ENCODE measurements at regions not wholly inside any gene's neighbourhood (a gene's known extent, or its start where the extent isn't known, plus 50 kb on each side); places are given as distances from the start of the nearest gene placed in this dataset.

GRCh38 chr14:54058505-54058904, 101.9 kb upstream of the BMP4 start:
- DNase-seq (no peak), ATAC-seq (ENCODE audit: low read depth in 2 of 2) (no peak)
- H3K27ac Mint-ChIP-seq = no peak overlapping the region
- H3K9me3 Mint-ChIP-seq = peaks cover 0 to 8% (median 0%) of the 10 kb centered on the region in 7 donors
- H3K27me3 Mint-ChIP-seq = no peaks in the 10 kb centered on the region
- no peaks in the 10 kb centered on the region for H3K9me3 ChIP-seq (ENCODE audit: control insufficient read depth in 2 of 2, low read length in 2 of 2)
- H3K27me3 ChIP-seq (ENCODE audit: control insufficient read depth, insufficient read depth, low read length) = no peaks in the 10 kb centered on the region
- H3K36me3 ChIP-seq (ENCODE audit: control insufficient read depth, insufficient read depth, low read length) = no peaks in the 10 kb centered on the region
- H3K36me3 Mint-ChIP-seq = no peaks in the 10 kb centered on the region
- H3K4me1 ChIP-seq (ENCODE audit: control insufficient read depth, insufficient read depth, low read length, poor library complexity, severe bottlenecking) = no peaks in the 10 kb centered on the region
- no peak overlapping the region for H3K4me3 ChIP-seq (ENCODE audit: low read depth, low read length)
- H3K27ac ChIP-seq (ENCODE audit: insufficient read depth, low read length, poor library complexity, severe bottlenecking) = no peak overlapping the region
- no peak overlapping the region for H3K4me3 Mint-ChIP-seq
- no peaks in the 10 kb centered on the region for H3K4me1 Mint-ChIP-seq

DNA sequence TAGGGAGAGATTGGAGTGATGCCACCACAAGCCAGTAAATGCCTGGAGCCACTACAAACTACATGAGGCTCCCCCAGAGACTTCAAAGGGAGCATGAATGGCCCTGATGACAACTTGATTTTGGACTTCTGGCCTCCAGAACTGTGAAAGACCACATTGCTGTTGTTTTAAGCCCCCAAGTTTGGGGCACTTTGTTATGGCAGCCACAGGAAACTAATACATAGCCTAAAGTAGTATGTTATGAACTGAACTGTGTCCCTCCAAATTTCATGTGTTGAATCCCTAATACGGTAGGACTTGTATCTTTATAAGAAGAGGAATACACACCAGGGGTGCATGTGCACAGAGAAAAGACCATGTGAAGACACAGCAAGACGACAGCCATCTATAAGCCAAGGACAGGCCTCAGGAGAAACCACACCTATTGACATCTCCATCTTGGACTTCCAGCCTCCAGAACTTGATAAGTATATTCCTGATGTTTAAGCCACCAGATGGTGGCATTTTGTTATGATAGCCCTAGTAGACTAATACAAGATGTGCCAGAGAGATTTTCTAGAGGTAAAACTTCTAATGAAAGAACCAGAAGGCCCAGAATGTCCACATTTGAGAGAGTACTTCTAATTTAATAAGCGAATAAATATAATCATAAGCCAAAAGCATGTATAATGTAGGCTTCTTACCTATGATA, 127.1 kb upstream of the BMP4 start:
- no peaks in the 10 kb centered on the region for H3K27me3 ChIP-seq (ENCODE audit: control insufficient read depth, insufficient read depth, low read length)
- no peak overlapping the region for H3K4me3 ChIP-seq (ENCODE audit: low read depth, low read length)
- H3K9me3 ChIP-seq (ENCODE audit: control insufficient read depth in 2 of 2, low read length in 2 of 2) = no peaks in the 10 kb centered on the region
- DNase-seq (no peak), ATAC-seq (ENCODE audit: low read depth in 2 of 2) (no peak)
- H3K36me3 Mint-ChIP-seq = no peaks in the 10 kb centered on the region
- H3K27ac Mint-ChIP-seq = no peak overlapping the region
- H3K4me3 Mint-ChIP-seq = no peak overlapping the region
- no peak overlapping the region for H3K27ac ChIP-seq (ENCODE audit: insufficient read depth, low read length, poor library complexity, severe bottlenecking)
- H3K9me3 Mint-ChIP-seq = peaks cover 0 to 2% (median 0%) of the 10 kb centered on the region in 7 donors
- no peaks in the 10 kb centered on the region for H3K4me1 ChIP-seq (ENCODE audit: control insufficient read depth, insufficient read depth, low read length, poor library complexity, severe bottlenecking)
- H3K4me1 Mint-ChIP-seq = no peaks in the 10 kb centered on the region
- no peaks in the 10 kb centered on the region for H3K27me3 Mint-ChIP-seq
- no peaks in the 10 kb centered on the region for H3K36me3 ChIP-seq (ENCODE audit: control insufficient read depth, insufficient read depth, low read length)

DNA sequence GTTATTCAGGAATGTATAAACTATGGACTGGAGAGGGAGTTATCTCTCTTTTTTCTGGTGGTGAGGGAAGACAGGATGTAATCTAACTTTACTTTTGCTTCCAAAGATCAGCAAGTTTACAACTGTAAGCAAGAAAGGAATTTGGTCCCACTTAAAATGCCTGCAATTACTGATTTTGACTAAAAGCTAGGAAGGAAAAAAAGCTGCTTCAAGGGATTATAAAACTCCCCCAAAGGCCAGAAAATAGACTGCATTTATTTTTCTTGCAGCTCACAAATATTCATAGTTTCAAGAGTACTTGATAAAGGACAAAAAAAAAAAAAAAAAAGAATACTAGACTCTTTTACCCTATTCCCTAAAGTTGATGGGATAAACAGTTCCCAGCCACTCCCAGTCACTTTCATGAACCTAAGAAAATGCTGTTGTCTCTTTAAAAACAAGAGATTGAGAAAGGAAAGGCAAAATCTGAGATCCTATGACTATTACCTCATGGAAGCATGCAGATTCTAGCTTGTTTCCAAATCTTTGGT, 128.7 kb upstream of the BMP4 start:
- H3K4me3 Mint-ChIP-seq = no peak overlapping the region
- DNase-seq (no peak), ATAC-seq (ENCODE audit: low read depth in 2 of 2) (no peak)
- no peaks in the 10 kb centered on the region for H3K27me3 ChIP-seq (ENCODE audit: control insufficient read depth, insufficient read depth, low read length)
- no peaks in the 10 kb centered on the region for H3K27me3 Mint-ChIP-seq
- H3K27ac Mint-ChIP-seq = no peak overlapping the region
- no peaks in the 10 kb centered on the region for H3K4me1 ChIP-seq (ENCODE audit: control insufficient read depth, insufficient read depth, low read length, poor library complexity, severe bottlenecking)
- H3K4me1 Mint-ChIP-seq = no peaks in the 10 kb centered on the region
- no peak overlapping the region for H3K4me3 ChIP-seq (ENCODE audit: low read depth, low read length)
- H3K9me3 Mint-ChIP-seq = peaks cover 0 to 2% (median 1%) of the 10 kb centered on the region in 7 donors
- H3K36me3 Mint-ChIP-seq = no peaks in the 10 kb centered on the region
- no peaks in the 10 kb centered on the region for H3K9me3 ChIP-seq (ENCODE audit: control insufficient read depth in 2 of 2, low read length in 2 of 2)
- H3K27ac ChIP-seq (ENCODE audit: insufficient read depth, low read length, poor library complexity, severe bottlenecking) = no peak overlapping the region
- H3K36me3 ChIP-seq (ENCODE audit: control insufficient read depth, insufficient read depth, low read length) = no peaks in the 10 kb centered on the region

DNA sequence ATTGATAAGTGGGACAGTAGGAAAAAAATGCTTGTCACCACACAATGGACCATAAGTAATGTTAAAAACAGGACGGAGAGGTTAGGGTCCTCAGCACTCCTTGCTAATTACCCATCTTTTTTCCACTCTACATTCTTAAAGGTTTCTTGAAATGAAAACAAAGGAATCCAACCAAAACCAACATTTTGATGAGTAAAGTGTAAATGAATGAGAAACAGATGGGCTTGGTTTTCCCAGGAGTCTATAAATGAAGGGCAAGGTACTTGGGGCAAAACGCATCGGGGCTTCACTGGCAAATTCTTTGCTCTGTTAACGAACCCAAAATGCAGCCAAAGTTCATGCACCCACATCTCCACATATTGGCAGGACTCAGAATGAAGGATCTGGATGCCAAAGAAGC, 129.2 kb upstream of the BMP4 start:
- Mint-ChIP-seq H3K4me3 (no peak overlapping the region), H3K27ac (no peak overlapping the region), H3K4me1 (no peaks in the 10 kb centered on the region), H3K27me3 (no peaks in the 10 kb centered on the region), H3K36me3 (no peaks in the 10 kb centered on the region), H3K9me3 (peaks cover 0 to 6% (median 2%) of the 10 kb centered on the region in 7 donors)
- H3K27me3 ChIP-seq (ENCODE audit: control insufficient read depth, insufficient read depth, low read length) = no peaks in the 10 kb centered on the region
- H3K4me3 ChIP-seq (ENCODE audit: low read depth, low read length) = no peak overlapping the region
- DNase-seq (no peak), ATAC-seq (ENCODE audit: low read depth in 2 of 2) (no peak)
- no peaks in the 10 kb centered on the region for H3K9me3 ChIP-seq (ENCODE audit: control insufficient read depth in 2 of 2, low read length in 2 of 2)
- no peaks in the 10 kb centered on the region for H3K4me1 ChIP-seq (ENCODE audit: control insufficient read depth, insufficient read depth, low read length, poor library complexity, severe bottlenecking)
- H3K36me3 ChIP-seq (ENCODE audit: control insufficient read depth, insufficient read depth, low read length) = no peaks in the 10 kb centered on the region
- H3K27ac ChIP-seq (ENCODE audit: insufficient read depth, low read length, poor library complexity, severe bottlenecking) = no peak overlapping the region

DNA sequence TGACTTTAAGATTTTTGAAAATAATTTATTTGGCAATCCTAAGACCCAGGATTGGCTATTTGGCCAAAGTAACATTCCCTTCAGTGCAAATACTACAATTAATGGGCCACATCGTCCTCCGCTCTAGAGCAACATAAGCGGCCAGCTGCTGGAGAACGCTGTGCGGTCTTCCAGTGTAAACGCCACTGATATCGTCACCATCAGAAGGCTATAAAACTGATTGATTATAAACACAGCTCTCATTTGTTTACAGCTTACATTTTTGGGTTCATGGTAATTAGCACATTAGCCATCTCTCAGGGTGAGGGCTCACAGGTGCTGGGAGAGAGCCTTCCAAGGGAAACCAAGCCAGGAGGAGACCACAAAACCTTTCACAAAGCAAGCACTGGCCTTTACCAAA, 130.1 kb upstream of the BMP4 start:
- H3K36me3 Mint-ChIP-seq = no peaks in the 10 kb centered on the region
- no peaks in the 10 kb centered on the region for H3K9me3 ChIP-seq (ENCODE audit: control insufficient read depth in 2 of 2, low read length in 2 of 2)

DNA sequence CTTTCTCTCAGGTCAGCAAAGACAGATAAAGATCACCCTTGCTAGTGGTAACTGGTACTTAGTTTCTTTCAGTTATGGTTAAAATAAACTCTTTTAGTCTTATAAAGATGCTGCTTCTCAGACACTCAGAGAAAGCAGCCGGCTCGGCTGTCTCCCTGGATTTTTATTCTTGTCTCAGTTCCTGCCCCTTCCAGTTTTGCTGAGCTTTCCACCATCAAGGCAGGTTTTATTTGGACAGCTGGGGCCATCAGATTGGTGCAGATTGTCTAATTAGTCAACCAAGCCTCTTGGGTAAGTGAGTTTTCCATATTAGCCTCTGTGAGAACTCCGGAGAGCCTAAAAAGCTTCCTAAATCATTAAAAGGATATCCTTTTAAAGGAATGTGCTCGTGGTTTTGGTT, 130.8 kb upstream of the BMP4 start:
- Histone ChIP-seq H3K27me3 (ENCODE audit: control insufficient read depth, insufficient read depth, low read length) (no peaks in the 10 kb centered on the region), H3K27ac (ENCODE audit: insufficient read depth, low read length, poor library complexity, severe bottlenecking) (no peak overlapping the region), H3K4me1 (ENCODE audit: control insufficient read depth, insufficient read depth, low read length, poor library complexity, severe bottlenecking) (no peaks in the 10 kb centered on the region), H3K4me3 (ENCODE audit: low read depth, low read length) (no peak overlapping the region), H3K36me3 (ENCODE audit: control insufficient read depth, insufficient read depth, low read length) (no peaks in the 10 kb centered on the region), H3K9me3 (ENCODE audit: control insufficient read depth in 2 of 2, low read length in 2 of 2) (no peaks in the 10 kb centered on the region)
- Mint-ChIP-seq H3K27me3 (no peaks in the 10 kb centered on the region), H3K36me3 (no peaks in the 10 kb centered on the region), H3K27ac (no peak overlapping the region), H3K4me3 (no peak overlapping the region), H3K9me3 (peaks cover 0 to 7% (median 2%) of the 10 kb centered on the region in 7 donors), H3K4me1 (no peaks in the 10 kb centered on the region)
- no peak for DNase-seq
- no peak for ATAC-seq (ENCODE audit: low read depth in 2 of 2)

More for the DNA sequence above, 130.1 kb upstream of the BMP4 start:
- Mint-ChIP-seq H3K27me3 (no peaks in the 10 kb centered on the region), H3K27ac (no peak overlapping the region), H3K9me3 (peaks cover 0 to 7% (median 2%) of the 10 kb centered on the region in 7 donors), H3K4me1 (no peaks in the 10 kb centered on the region), H3K4me3 (no peak overlapping the region)
- DNase-seq (no peak), ATAC-seq (ENCODE audit: low read depth in 2 of 2) (no peak)
- Histone ChIP-seq H3K4me3 (ENCODE audit: low read depth, low read length) (no peak overlapping the region), H3K27ac (ENCODE audit: insufficient read depth, low read length, poor library complexity, severe bottlenecking) (no peak overlapping the region), H3K36me3 (ENCODE audit: control insufficient read depth, insufficient read depth, low read length) (no peaks in the 10 kb centered on the region), H3K27me3 (ENCODE audit: control insufficient read depth, insufficient read depth, low read length) (no peaks in the 10 kb centered on the region), H3K4me1 (ENCODE audit: control insufficient read depth, insufficient read depth, low read length, poor library complexity, severe bottlenecking) (no peaks in the 10 kb centered on the region)

DNA sequence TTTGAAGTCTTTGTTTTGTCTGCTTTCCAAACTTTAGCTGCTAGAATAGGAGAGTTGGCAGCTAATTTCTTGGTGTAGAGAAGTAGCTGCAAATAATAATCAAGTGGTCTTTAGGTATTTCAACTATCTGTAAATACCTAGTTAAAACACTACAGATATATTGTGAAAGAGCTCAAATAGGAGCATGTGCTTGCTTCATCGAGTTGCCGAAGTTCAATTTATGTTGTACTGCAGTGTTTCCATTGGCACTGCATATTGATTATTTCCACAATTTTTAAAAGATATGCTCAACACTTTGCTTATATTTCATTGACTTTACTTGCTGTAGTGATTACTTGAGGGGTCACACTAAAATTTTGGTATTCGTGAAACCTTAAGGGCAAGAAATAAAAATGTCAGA, 131.6 kb upstream of the BMP4 start:
- ATAC-seq (ENCODE audit: low read depth in 2 of 2) (no peak), DNase-seq (no peak)
- Histone ChIP-seq H3K4me1 (ENCODE audit: control insufficient read depth, insufficient read depth, low read length, poor library complexity, severe bottlenecking) (no peaks in the 10 kb centered on the region), H3K27me3 (ENCODE audit: control insufficient read depth, insufficient read depth, low read length) (no peaks in the 10 kb centered on the region), H3K4me3 (ENCODE audit: low read depth, low read length) (no peak overlapping the region), H3K27ac (ENCODE audit: insufficient read depth, low read length, poor library complexity, severe bottlenecking) (no peak overlapping the region), H3K36me3 (ENCODE audit: control insufficient read depth, insufficient read depth, low read length) (no peaks in the 10 kb centered on the region), H3K9me3 (ENCODE audit: control insufficient read depth in 2 of 2, low read length in 2 of 2) (peaks cover 0 to under 1% of the 10 kb centered on the region in 2 experiments)
- no peaks in the 10 kb centered on the region for H3K4me1 Mint-ChIP-seq
- no peaks in the 10 kb centered on the region for H3K27me3 Mint-ChIP-seq
- no peak overlapping the region for H3K27ac Mint-ChIP-seq
- peaks cover 0 to 8% (median 2%) of the 10 kb centered on the region in 7 donors for H3K9me3 Mint-ChIP-seq
- no peaks in the 10 kb centered on the region for H3K36me3 Mint-ChIP-seq
- H3K4me3 Mint-ChIP-seq = no peak overlapping the region

DNA sequence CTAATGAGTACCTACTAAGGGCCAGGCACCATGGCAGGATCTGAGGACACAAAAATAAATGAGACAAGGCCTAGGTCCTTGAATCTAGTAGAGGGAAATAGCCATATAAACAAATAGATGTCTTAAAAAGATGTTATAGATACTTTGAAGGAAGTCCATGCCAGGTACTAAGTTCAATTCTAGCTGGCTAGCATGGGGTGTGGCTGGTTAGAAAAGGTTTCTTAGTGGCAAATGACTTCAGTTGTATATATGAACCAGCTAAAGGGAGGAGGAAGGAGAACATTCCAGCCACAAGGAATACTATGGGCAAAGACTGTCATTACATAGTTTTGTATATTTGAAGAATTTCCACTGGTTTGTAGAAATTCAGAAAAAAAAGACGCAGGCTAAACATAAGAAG, 133.6 kb upstream of the BMP4 start:
- Mint-ChIP-seq H3K4me1 (no peaks in the 10 kb centered on the region), H3K27ac (no peak overlapping the region), H3K27me3 (no peaks in the 10 kb centered on the region), H3K4me3 (no peak overlapping the region), H3K36me3 (no peaks in the 10 kb centered on the region), H3K9me3 (peaks cover 1 to 25% (median 7%) of the 10 kb centered on the region in 7 donors)
- H3K36me3 ChIP-seq (ENCODE audit: control insufficient read depth, insufficient read depth, low read length) = no peaks in the 10 kb centered on the region
- DNase-seq = no peak
- H3K27ac ChIP-seq (ENCODE audit: insufficient read depth, low read length, poor library complexity, severe bottlenecking) = no peak overlapping the region
- no peak overlapping the region for H3K4me3 ChIP-seq (ENCODE audit: low read depth, low read length)
- no peak for ATAC-seq (ENCODE audit: low read depth in 2 of 2)
- H3K27me3 ChIP-seq (ENCODE audit: control insufficient read depth, insufficient read depth, low read length) = no peaks in the 10 kb centered on the region
- H3K9me3 ChIP-seq (ENCODE audit: control insufficient read depth in 2 of 2, low read length in 2 of 2) = peaks cover 5 to 18% of the 10 kb centered on the region in 2 experiments
- no peaks in the 10 kb centered on the region for H3K4me1 ChIP-seq (ENCODE audit: control insufficient read depth, insufficient read depth, low read length, poor library complexity, severe bottlenecking)
